Neural cell (in vitro differentiated cells): ENCODE measurements at regions not wholly inside any gene's neighbourhood (a gene's known extent, or its start where the extent isn't known, plus 50 kb on each side); places are given as distances from the start of the nearest gene placed in this dataset.

Experiments used
- H2AFZ ChIP-seq: fragments of 200-600, 300-800 bp; sonication (generic), shearing (Covaris generic); 2 replicates; pipeline ENCODE4 v1.6.0; 2014; ENCODE audit warnings: low read depth, mild to moderate bottlenecking, antibody characterized with exemption, low read length, moderate library complexity
- H3F3A ChIP-seq: fragments of 200-600 bp; shearing (Covaris generic); 2 replicates; pipeline ENCODE4 v1.6.1; 2016; ENCODE audit warnings: mild to moderate bottlenecking, moderate library complexity, mixed read lengths, antibody characterized with exemption, low read length; ENCODE audit not compliant: insufficient read depth, poor library complexity, severe bottlenecking
- H3K27ac ChIP-seq: fragments of 200-600, 300-800 bp; sonication (generic), shearing (Covaris generic); 2 replicates; pipeline ENCODE4 v1.5.1; 2014; ENCODE audit warnings: mild to moderate bottlenecking, low read length, moderate library complexity
- H3K27me3 ChIP-seq: fragments of 300-800, 200-600 bp; sonication (generic), shearing (Covaris generic); 2 replicates; pipeline ENCODE4 v1.6.0; 2014; ENCODE audit warnings: mild to moderate bottlenecking, low read depth, low read length, moderate library complexity; ENCODE audit not compliant: insufficient read depth
- H3K36me3 ChIP-seq: fragments of 300-800, 200-600 bp; sonication (generic), shearing (Covaris generic); 2 replicates; pipeline ENCODE4 v1.5.1; 2014; ENCODE audit warnings: mild to moderate bottlenecking, antibody characterized with exemption, low read length, moderate library complexity; ENCODE audit not compliant: insufficient read depth
- H3K4me2 ChIP-seq: fragments of 300-800, 200-600 bp; sonication (generic), shearing (Covaris generic); 2 replicates; pipeline ENCODE4 v1.6.0; 2014; ENCODE audit warnings: mild to moderate bottlenecking, low read length
- H3K4me3 ChIP-seq: fragments of 300-800, 200-600 bp; sonication (generic), shearing (Covaris generic); 2 replicates; pipeline ENCODE4 v1.5.1; 2014; ENCODE audit warnings: mild to moderate bottlenecking, low read length, moderate library complexity
- H3K79me2 ChIP-seq: fragments of 200-600 bp; shearing (Covaris generic); replicated peaks from 2 replicates; pipeline ENCODE4 v1.6.0; 2014; ENCODE audit warnings: mild to moderate bottlenecking, low read length, moderate library complexity; ENCODE audit not compliant: insufficient read depth
- H3K9ac ChIP-seq: fragments of 300-800, 200-600 bp; sonication (generic), shearing (Covaris generic); 2 replicates; pipeline ENCODE4 v1.6.1; 2016; ENCODE audit warnings: mild to moderate bottlenecking, low read length, mixed read lengths
- H3K9me2 ChIP-seq: fragments of 200-600 bp; shearing (Covaris generic); 2 replicates; pipeline ENCODE4 v1.6.1; 2016; ENCODE audit warnings: mild to moderate bottlenecking, low read length, mixed read lengths; ENCODE audit not compliant: insufficient read depth
- H3K9me3 ChIP-seq: fragments of 200-600, 300-800 bp; sonication (generic), shearing (Covaris generic); 2 replicates; pipeline ENCODE4 v1.6.1; 2016; ENCODE audit warnings: mild to moderate bottlenecking, mixed run types, low read length, moderate library complexity, mixed read lengths
- H4K20me1 ChIP-seq: fragments of 200-600 bp; shearing (Covaris generic); 2 replicates; pipeline ENCODE4 v1.6.1; 2016; ENCODE audit warnings: mild to moderate bottlenecking, mixed run types; ENCODE audit not compliant: insufficient read depth
- CTCF ChIP-seq: fragments of 450-650 bp; IDR thresholded peaks from 2 replicates; pipeline ENCODE4 v1.5.1; 2014; ENCODE audit warnings: antibody characterized with exemption, mild to moderate bottlenecking, moderate library complexity; ENCODE audit not compliant: poor library complexity, severe bottlenecking
- EP300 ChIP-seq: fragments of 450-650 bp; conservative IDR thresholded peaks from 2 replicates; pipeline ENCODE4 v1.6.1; 2014; ENCODE audit warnings: antibody characterized with exemption, mild to moderate bottlenecking, moderate library complexity; ENCODE audit not compliant: poor library complexity, severe bottlenecking
- EZH2 ChIP-seq: fragments of 200-600, 300-800 bp; shearing (Covaris generic), sonication (generic); IDR thresholded peaks from 2 replicates; pipeline ENCODE4 v1.6.1; 2014; ENCODE audit warnings: antibody characterized with exemption, low read length, borderline replicate concordance, mild to moderate bottlenecking; ENCODE audit not compliant: insufficient read depth, poor library complexity, severe bottlenecking
- MXI1 ChIP-seq: fragments of 450-650 bp; conservative IDR thresholded peaks from 2 replicates; pipeline ENCODE4 v1.6.1; 2014; ENCODE audit warnings: antibody characterized with exemption, mild to moderate bottlenecking; ENCODE audit not compliant: poor library complexity, severe bottlenecking
- POLR2AphosphoS5 ChIP-seq: IDR thresholded peaks from 2 replicates; pipeline ENCODE4 v1.6.1; 2012
- RAD21 ChIP-seq: fragments of 450-650 bp; conservative IDR thresholded peaks from 2 replicates; pipeline ENCODE4 v1.6.1; 2014; ENCODE audit warnings: antibody characterized with exemption, mild to moderate bottlenecking, moderate library complexity
- REST ChIP-seq: IDR thresholded peaks from 2 replicates; pipeline ENCODE4 v1.6.1; 2012; ENCODE audit warnings: borderline replicate concordance
- SMC3 ChIP-seq: fragments of 450-650 bp; conservative IDR thresholded peaks from 2 replicates; pipeline ENCODE4 v1.6.1; 2014; ENCODE audit warnings: antibody characterized with exemption, mild to moderate bottlenecking, moderate library complexity; ENCODE audit not compliant: poor library complexity
- TAF1 ChIP-seq: IDR thresholded peaks from 2 replicates; pipeline ENCODE4 v1.6.1; 2012; ENCODE audit warnings: low read depth

- Histone ChIP-seq H4K20me1 (no peaks in the 10 kb centered on the region), H3F3A (no peaks in the 10 kb centered on the region), H3K9me3 (no peaks in the 10 kb centered on the region), H2AFZ (no peak overlapping the region), H3K79me2 (no peaks in the 10 kb centered on the region), H3K27me3 (no peaks in the 10 kb centered on the region), H3K4me2 (no peak overlapping the region), H3K9ac (no peak overlapping the region), H3K4me3 (no peak overlapping the region), H3K27ac (no peak overlapping the region), H3K9me2 (no peaks in the 10 kb centered on the region), H3K36me3 (no peaks in the 10 kb centered on the region)
- TF ChIP-seq EP300 (no peak), MXI1 (no peak), SMC3 (no peak), RAD21 (no peak), TAF1 (no peak), EZH2 (no peak), CTCF (no peak), REST (no peak), POLR2AphosphoS5 (no peak)
Observed at GRCh38 chr13:65585346-65585745, 1644.8 kb downstream of the PCDH9 start.

- Histone ChIP-seq H3K79me2 (no peaks in the 10 kb centered on the region), H3K9me2 (no peaks in the 10 kb centered on the region), H3K9ac (no peak overlapping the region), H3K27ac (no peak overlapping the region), H3F3A (no peaks in the 10 kb centered on the region), H4K20me1 (no peaks in the 10 kb centered on the region), H2AFZ (no peak overlapping the region), H3K4me3 (no peak overlapping the region), H3K9me3 (no peaks in the 10 kb centered on the region), H3K36me3 (no peaks in the 10 kb centered on the region), H3K27me3 (no peaks in the 10 kb centered on the region), H3K4me2 (no peak overlapping the region)
- TF ChIP-seq MXI1, result no peak
- TF ChIP-seq RAD21, result no peak
- TF ChIP-seq SMC3, result no peak
- no peak for TF ChIP-seq POLR2AphosphoS5
- no peak for TF ChIP-seq TAF1
- TF ChIP-seq EP300, result no peak
- TF ChIP-seq REST, result no peak
Observed at GRCh38 chr13:65584126-65584525, 1646.0 kb downstream of the PCDH9 start.
